ENCODE measurements at regions not wholly inside any gene's neighbourhood (a gene's known extent, or its start where the extent isn't known, plus 50 kb on each side); places are given as distances from the start of the nearest gene placed in this dataset.

DNA sequence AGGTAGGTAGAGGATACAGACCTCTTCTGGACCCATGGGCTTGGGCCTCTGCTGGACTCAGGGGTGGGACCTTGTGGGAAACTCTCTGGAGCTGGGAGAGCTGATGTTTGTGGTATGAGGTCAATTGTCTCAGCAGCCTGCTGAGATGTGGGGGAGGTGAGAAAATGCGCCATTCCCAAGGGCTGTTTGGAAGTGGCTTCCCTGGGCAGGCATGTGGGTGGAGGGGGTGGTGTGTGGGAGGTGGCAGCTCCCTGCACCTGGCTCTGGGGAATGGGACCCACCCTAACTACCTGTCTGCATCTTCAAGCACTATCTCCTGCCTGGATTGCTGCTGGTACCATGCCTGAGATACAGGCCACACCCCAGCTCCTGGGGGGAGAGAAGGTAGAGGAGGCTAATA, 97.4 kb upstream of the THY1 start:
- H3K27ac ChIP-seq = no peak overlapping the region
- H3K36me3 ChIP-seq (ENCODE audit: insufficient read depth, low read length) = no peaks in the 10 kb centered on the region
- no peak overlapping the region for H3K4me3 ChIP-seq
- TF ChIP-seq POLR2AphosphoS5 (IDR thresholded peaks at IDR 0.05; ENCODE audit: borderline replicate concordance, low read depth, low read length) (no peak), FOXP2 (optimal IDR thresholded peaks at IDR 0.05; ENCODE audit: control extremely low read depth, extremely low read length, insufficient read depth) (no peak), EZH2 (IDR thresholded peaks at IDR 0.05) (no peak)
- no peak for DNase-seq (ENCODE audit: low read depth, low spot score)
- no peaks in the 10 kb centered on the region for H3K9me3 ChIP-seq (ENCODE audit: low read depth, low read length)
- no peak overlapping the region for H3K9ac ChIP-seq (ENCODE audit: insufficient read length)

DNA sequence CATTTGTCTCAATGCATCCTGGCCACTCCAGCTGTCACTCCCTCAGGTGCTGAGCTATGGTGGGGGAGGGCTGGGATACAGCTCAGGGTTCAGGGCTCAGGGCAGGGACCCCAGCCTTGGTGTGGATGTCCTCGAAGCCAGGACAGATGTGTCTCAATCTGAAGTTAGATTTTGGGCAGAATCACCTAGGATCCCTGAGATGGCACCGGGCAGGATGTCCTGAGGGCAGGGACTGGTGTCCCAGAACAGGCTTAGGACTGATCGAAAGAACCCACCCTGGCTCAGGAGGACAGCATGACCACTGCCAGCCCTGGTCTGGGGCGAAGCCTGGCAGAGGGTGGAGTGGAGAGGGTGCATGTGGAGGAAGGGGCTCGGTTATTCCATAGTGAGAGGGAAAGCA, 96.8 kb upstream of the THY1 start:
- H3K9me3 ChIP-seq (ENCODE audit: low read depth, low read length) = no peaks in the 10 kb centered on the region
- TF ChIP-seq POLR2AphosphoS5 (IDR thresholded peaks at IDR 0.05; ENCODE audit: borderline replicate concordance, low read depth, low read length) = no peak
- TF ChIP-seq FOXP2 (optimal IDR thresholded peaks at IDR 0.05; ENCODE audit: control extremely low read depth, extremely low read length, insufficient read depth) = no peak
- no peak for TF ChIP-seq EZH2 (IDR thresholded peaks at IDR 0.05)
- no peak overlapping the region for H3K4me3 ChIP-seq
- DNase-seq (ENCODE audit: low read depth, low spot score) = no peak
- no peak overlapping the region for H3K9ac ChIP-seq (ENCODE audit: insufficient read length)
- H3K36me3 ChIP-seq (ENCODE audit: insufficient read depth, low read length) = no peaks in the 10 kb centered on the region
- H3K27ac ChIP-seq = no peak overlapping the region

DNA sequence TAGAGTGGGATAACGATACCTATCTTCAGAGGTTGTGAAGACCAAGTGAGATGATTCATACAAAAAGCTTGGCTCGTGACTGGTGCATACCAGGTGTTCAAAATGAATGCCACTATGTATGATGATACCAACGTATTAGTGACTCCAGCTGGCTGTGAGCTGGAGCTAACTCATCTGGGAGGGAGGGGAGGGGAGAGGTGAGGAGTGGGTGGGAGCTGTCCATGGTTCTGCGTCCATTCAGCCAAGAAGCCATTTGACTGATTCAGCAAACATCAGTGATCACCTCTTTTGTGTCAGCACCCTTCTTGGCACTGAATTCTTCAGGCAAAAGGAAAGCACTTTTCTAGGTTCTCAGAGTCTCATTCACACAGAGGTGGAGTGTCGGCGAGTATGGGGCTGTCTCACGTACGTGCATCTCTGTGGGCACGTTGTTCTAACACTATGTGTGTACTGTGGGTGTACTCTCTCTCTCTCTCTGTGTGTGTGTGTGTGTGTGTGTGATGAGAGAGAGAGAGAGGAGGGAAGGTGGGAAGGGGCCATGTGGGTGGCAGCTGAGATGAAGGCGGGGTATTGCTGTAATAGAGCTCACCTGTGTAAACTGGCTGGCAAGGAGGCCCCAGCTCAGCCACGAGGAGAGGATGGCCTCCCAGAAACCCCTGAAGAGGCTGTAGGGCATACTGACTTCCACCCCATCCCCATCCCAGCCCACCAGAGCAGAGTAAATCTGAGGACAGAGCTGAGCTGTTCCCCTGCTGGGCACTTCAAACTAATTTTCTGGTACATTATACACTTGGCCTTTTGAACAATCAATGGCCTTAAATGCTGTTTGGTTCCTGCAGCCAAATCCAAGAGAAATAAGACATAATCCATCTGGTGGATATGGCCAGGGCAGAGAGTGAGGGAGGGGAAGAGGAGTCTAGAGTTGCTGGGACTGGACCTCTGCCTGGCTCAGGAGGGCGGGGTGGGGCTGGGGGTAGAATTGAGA, 96.1 kb upstream of the THY1 start:
- DNase-seq (ENCODE audit: low read depth, low spot score) = no peak
- no peaks in the 10 kb centered on the region for H3K9me3 ChIP-seq (ENCODE audit: low read depth, low read length)
- H3K27ac ChIP-seq = no peak overlapping the region
- TF ChIP-seq FOXP2 (optimal IDR thresholded peaks at IDR 0.05; ENCODE audit: control extremely low read depth, extremely low read length, insufficient read depth) (no peak), POLR2AphosphoS5 (IDR thresholded peaks at IDR 0.05; ENCODE audit: borderline replicate concordance, low read depth, low read length) (no peak), EZH2 (IDR thresholded peaks at IDR 0.05) (no peak)
- no peak overlapping the region for H3K9ac ChIP-seq (ENCODE audit: insufficient read length)
- no peak overlapping the region for H3K4me3 ChIP-seq
- no peaks in the 10 kb centered on the region for H3K36me3 ChIP-seq (ENCODE audit: insufficient read depth, low read length)

DNA sequence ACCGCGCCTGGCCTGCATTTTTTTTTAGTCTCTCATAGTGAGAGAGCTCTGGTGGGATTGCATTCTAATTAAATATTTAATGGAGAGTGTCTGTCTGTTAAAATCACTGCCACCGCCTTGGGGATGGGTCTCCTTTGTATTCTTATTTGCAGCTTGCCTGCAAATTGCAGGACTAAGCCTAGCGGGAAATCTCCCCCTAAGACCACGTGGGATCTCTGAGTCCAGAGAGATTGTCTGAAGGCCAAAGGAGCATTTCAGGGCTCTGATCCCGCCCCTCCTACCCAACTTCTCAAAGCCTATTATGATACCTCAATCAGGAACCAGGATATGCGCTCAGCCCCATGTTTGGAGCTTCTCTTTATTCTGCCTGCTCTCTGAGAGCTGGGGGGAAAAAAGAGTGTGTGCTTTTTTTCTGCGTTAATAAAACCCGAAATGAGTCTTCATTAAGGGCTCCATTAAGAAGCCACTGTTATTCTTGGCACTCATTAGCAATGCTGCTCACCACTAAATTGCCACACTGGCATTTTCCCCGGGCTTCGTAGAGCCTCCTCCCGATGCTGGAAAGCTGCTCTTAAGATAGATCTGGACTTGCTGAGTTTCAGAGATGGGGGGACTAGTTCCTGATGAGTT, 92.9 kb upstream of the THY1 start:
- Histone ChIP-seq H3K9me3 (ENCODE audit: low read depth, low read length) (no peaks in the 10 kb centered on the region), H3K27ac (no peak overlapping the region), H3K4me3 (no peak overlapping the region), H3K9ac (ENCODE audit: insufficient read length) (no peak overlapping the region), H3K36me3 (ENCODE audit: insufficient read depth, low read length) (no peaks in the 10 kb centered on the region)
- TF ChIP-seq EZH2 (IDR thresholded peaks at IDR 0.05) (no peak), POLR2AphosphoS5 (IDR thresholded peaks at IDR 0.05; ENCODE audit: borderline replicate concordance, low read depth, low read length) (no peak), FOXP2 (optimal IDR thresholded peaks at IDR 0.05; ENCODE audit: control extremely low read depth, extremely low read length, insufficient read depth) (no peak)
- DNase-seq (ENCODE audit: low read depth, low spot score) = no peak

DNA sequence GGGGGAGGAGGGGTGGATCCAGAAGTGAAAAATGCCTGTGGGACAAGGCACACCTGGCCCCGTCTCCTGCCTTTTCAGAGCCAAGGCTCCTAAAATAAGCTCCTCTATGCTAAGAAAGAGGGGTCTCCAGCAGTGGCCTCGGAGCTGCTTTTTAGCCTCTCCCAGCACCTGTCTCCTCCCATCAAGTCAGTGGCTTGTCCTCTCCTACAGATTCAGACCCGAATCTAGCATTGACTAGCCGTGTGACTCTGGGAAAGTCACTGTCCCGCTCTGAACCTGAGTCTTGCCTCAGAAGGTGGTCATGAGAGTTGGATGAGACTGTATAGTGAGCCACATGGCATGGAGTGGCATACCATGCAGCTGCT, 90.8 kb upstream of the THY1 start:
- TF ChIP-seq POLR2AphosphoS5 (IDR thresholded peaks at IDR 0.05; ENCODE audit: borderline replicate concordance, low read depth, low read length) (no peak), EZH2 (IDR thresholded peaks at IDR 0.05) (no peak), FOXP2 (optimal IDR thresholded peaks at IDR 0.05; ENCODE audit: control extremely low read depth, extremely low read length, insufficient read depth) (no peak)
- H3K4me3 ChIP-seq = no peak overlapping the region
- no peaks in the 10 kb centered on the region for H3K36me3 ChIP-seq (ENCODE audit: insufficient read depth, low read length)
- no peaks in the 10 kb centered on the region for H3K9me3 ChIP-seq (ENCODE audit: low read depth, low read length)
- no peak for DNase-seq (ENCODE audit: low read depth, low spot score)
- no peak overlapping the region for H3K9ac ChIP-seq (ENCODE audit: insufficient read length)
- no peak overlapping the region for H3K27ac ChIP-seq

DNA sequence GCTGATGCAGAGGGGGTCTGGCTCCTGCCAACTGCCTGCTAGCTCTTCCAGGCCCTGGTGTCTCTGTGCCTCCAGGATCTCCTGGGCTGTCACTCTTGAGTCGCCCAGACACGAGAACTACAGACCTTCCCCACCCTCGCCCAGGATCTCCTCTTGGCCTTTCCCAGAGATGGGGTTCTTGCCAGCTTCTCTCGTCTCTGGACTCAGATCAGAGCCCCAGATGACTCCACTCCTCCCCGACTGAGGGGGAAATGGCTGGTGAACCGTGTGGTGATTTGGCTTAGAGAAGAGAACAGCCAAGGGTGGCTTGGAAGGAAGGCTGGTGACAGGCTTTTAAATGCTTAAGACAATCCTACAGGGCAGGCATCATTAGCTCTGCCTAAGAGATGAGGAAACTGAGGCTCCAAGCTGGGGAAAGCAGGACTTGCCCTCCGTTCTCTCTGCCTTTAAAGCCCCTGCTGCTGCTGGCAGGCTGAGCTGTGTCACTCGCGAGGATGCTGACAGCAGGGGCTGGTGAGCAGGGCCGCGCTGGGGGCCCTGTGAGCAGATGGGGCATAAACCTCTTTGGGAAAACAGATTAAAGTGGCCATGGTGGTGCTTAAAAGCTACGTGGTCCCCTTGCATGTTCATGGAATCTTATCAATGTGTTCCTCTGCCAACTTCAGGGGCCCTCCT, 90.3 kb upstream of the THY1 start:
- Histone ChIP-seq H3K9me3 (ENCODE audit: low read depth, low read length) (no peaks in the 10 kb centered on the region), H3K27ac (no peak overlapping the region), H3K9ac (ENCODE audit: insufficient read length) (no peak overlapping the region), H3K4me3 (no peak overlapping the region), H3K36me3 (ENCODE audit: insufficient read depth, low read length) (no peaks in the 10 kb centered on the region)
- TF ChIP-seq FOXP2 (optimal IDR thresholded peaks at IDR 0.05; ENCODE audit: control extremely low read depth, extremely low read length, insufficient read depth) = no peak
- TF ChIP-seq POLR2AphosphoS5 (IDR thresholded peaks at IDR 0.05; ENCODE audit: borderline replicate concordance, low read depth, low read length) = no peak
- no peak for TF ChIP-seq EZH2 (IDR thresholded peaks at IDR 0.05)
- no peak for DNase-seq (ENCODE audit: low read depth, low spot score)

DNA sequence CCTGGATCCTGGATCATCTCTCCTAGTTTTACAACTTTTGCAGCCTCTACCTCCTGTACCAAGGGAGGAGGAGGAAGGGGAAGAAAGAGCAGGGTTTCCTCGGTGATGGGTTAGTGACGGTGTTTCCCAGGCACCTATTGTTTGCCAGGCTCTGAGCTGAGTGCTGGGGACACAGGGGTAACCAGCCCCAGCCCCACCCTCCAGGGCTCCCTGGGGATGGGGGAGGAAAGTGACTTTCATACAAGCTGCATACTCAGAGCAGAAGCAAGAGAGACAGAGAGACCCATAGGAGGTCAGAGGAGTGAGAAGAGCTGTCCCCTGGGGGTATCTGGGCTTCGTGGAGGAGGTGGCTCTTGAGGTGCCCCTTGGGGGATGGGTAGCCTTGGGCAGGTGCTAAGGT, 89.4 kb upstream of the THY1 start:
- H3K9ac ChIP-seq (ENCODE audit: insufficient read length) = no peak overlapping the region
- no peak overlapping the region for H3K27ac ChIP-seq
- H3K4me3 ChIP-seq = no peak overlapping the region
- H3K9me3 ChIP-seq (ENCODE audit: low read depth, low read length) = no peaks in the 10 kb centered on the region
- H3K36me3 ChIP-seq (ENCODE audit: insufficient read depth, low read length) = no peaks in the 10 kb centered on the region
- TF ChIP-seq EZH2 (IDR thresholded peaks at IDR 0.05) = no peak
- DNase-seq (ENCODE audit: low read depth, low spot score) = no peak

DNA sequence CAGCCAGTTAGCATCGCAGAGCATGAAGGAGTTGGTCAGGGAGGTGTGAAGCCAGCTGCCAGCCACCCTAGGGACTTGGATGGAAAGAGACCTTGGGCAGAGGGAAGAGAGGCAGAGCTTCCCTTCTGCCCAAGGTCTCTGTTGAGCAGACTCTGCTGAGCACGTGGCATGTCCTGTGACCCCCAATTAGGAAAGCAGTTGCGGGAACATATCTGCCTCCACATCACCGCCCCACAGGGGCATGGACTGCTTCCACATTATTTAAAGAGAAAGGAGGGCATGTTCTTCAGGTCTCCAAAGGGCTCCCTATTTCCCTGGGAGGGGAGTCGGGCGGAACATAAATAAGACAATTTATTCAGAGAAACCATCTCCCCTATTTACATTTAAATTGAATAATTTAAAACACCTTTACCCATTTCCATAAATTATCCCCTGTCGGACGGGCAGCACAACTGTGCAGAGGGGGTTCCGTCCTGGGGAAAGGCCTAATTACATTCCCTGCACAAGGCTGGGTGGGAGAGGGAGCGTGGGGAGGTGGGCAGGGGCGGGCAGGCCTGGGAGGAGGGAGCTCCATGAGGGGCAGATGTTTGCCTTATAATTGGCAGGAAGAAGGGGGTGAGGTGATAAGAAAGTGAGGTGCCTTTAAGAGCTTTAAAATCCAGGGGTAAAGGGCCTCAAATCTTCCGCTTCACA, 88.8 kb upstream of the THY1 start:
- TF ChIP-seq FOXP2 (optimal IDR thresholded peaks at IDR 0.05; ENCODE audit: control extremely low read depth, extremely low read length, insufficient read depth) (no peak), POLR2AphosphoS5 (IDR thresholded peaks at IDR 0.05; ENCODE audit: borderline replicate concordance, low read depth, low read length) (no peak), EZH2 (IDR thresholded peaks at IDR 0.05) (no peak)
- Histone ChIP-seq H3K4me3 (no peak overlapping the region), H3K27ac (no peak overlapping the region), H3K36me3 (ENCODE audit: insufficient read depth, low read length) (no peaks in the 10 kb centered on the region), H3K9me3 (ENCODE audit: low read depth, low read length) (no peaks in the 10 kb centered on the region), H3K9ac (ENCODE audit: insufficient read length) (no peak overlapping the region)
- no peak for DNase-seq (ENCODE audit: low read depth, low spot score)

Measured in SK-N-MC (cell line).